GM20431 (cell line): ENCODE measurements at regions not wholly inside any gene's neighbourhood (a gene's known extent, or its start where the extent isn't known, plus 50 kb on each side); places are given as distances from the start of the nearest gene placed in this dataset.

ENCODE experiments used
- in situ Hi-C: fragments of 300-500 bp; cut with MseI, MboI; formaldehyde crosslinking; loops from one replicate; pipeline ENCODE4 v1.15.0; 2020; ENCODE audit warnings: low sequenced_read_pairs; ENCODE audit not compliant: unreplicated experiment

- in situ Hi-C loops = no loop called here
These were observed 549.9 kb downstream of the PLPP3 start for GRCh38 chr1:56029319-56030003.

GRCh38 chr1:56028911-56029310 lies 550.5 kb downstream of the PLPP3 start:
- in situ Hi-C loops = no loop called here

GRCh38 chr1:56028244-56028643 lies 551.1 kb downstream of the PLPP3 start:
- in situ Hi-C loops = no loop called here

- in situ Hi-C loops = no loop called here
These were observed 553.4 kb downstream of the PLPP3 start for GRCh38 chr1:56025942-56026341.

- in situ Hi-C loops = no loop called here
These were observed 555.2 kb downstream of the PLPP3 start for GRCh38 chr1:56024155-56024554.

- in situ Hi-C loops = no loop called here
These were observed 559.4 kb downstream of the PLPP3 start for GRCh38 chr1:56019922-56020321.

GRCh38 chr1:56019472-56019871 lies 559.9 kb downstream of the PLPP3 start:
- in situ Hi-C loops = no loop called here

GRCh38 chr1:56017336-56017735 lies 562.0 kb downstream of the PLPP3 start:
- in situ Hi-C loops = no loop called here

GRCh38 chr1:56003846-56004245 lies 575.5 kb downstream of the PLPP3 start:
- in situ Hi-C loops = no loop called here

GRCh38 chr1:56002231-56002630 lies 577.1 kb downstream of the PLPP3 start:
- in situ Hi-C loops = no loop called here

GRCh38 chr1:56000424-56000823 lies 578.9 kb downstream of the PLPP3 start:
- in situ Hi-C loops = no loop called here

GRCh38 chr1:55997536-55997935 lies 581.8 kb downstream of the PLPP3 start:
- in situ Hi-C loops = no loop called here

- in situ Hi-C loops = no loop called here
These were observed 585.6 kb downstream of the PLPP3 start for GRCh38 chr1:55993646-55994318.

- in situ Hi-C loops = no loop called here
These were observed 589.4 kb downstream of the PLPP3 start for GRCh38 chr1:55990007-55990406.

- in situ Hi-C loops = no loop called here
These were observed 590.4 kb downstream of the PLPP3 start for GRCh38 chr1:55988963-55989452.

GRCh38 chr1:55987491-55988249 lies 591.7 kb downstream of the PLPP3 start:
- in situ Hi-C loops = no loop called here

GRCh38 chr1:55986003-55986402 lies 593.4 kb downstream of the PLPP3 start:
- in situ Hi-C loops = no loop called here

GRCh38 chr1:55981010-55981650 lies 598.2 kb downstream of the PLPP3 start:
- in situ Hi-C loops = no loop called here

GRCh38 chr1:55980582-55980981 lies 598.8 kb downstream of the PLPP3 start:
- in situ Hi-C loops = no loop called here

GRCh38 chr1:55974714-55975441 lies 604.5 kb downstream of the PLPP3 start:
- in situ Hi-C loops = no loop called here
